ENCODE measurements at regions not wholly inside any gene's neighbourhood (a gene's known extent, or its start where the extent isn't known, plus 50 kb on each side); places are given as distances from the start of the nearest gene placed in this dataset.

DNA sequence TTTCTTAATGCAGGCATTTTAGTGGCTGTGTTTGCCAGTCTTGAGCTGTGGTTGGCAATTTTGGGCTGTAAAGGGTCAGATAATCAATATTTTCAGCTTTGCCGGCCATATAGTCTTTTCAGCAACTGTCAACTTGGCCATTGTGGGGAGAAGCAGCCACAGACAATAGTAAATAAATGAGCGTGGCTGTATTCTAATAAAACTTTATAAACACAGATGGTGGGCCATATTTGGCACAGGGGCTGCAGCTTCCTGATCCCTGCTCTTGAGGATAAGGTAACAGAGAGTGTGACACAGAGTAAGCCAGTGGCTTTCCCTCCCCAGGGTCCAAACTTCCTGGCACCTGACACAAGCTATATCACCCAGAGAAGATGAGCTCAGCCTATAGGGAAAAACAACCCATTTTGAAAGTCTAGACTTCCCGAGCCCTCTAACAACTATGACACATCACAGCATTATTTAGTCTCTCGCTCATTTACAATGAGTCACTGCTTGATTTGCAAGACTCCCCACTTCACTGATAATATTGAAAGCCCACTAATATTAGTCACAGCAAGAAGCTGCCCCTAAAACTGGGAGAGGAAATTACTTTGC lies 163.1 kb upstream of the TMPO start:
- no peak overlapping the region for H2AFZ ChIP-seq (replicated peaks)
- H3K4me3 Mint-ChIP-seq, result no peak overlapping the region
- H3K27me3 Mint-ChIP-seq (ENCODE audit: insufficient read depth, low read depth), result peaks cover under 1% of the 10 kb centered on the region
- H3K4me1 Mint-ChIP-seq, result peaks cover 16% of the 10 kb centered on the region
- H3K9me3 Mint-ChIP-seq, result no peaks in the 10 kb centered on the region
- no peak overlapping the region for H3K4me3 ChIP-seq
- H3K4me2 ChIP-seq, result no peak overlapping the region
- no peak overlapping the region for H3K9ac ChIP-seq
- no peaks in the 10 kb centered on the region for H3K9me3 ChIP-seq (ENCODE audit: low read depth)
- H3K27ac Mint-ChIP-seq, result peak overlapping the region; percentile 35
- no peaks in the 10 kb centered on the region for H3K36me3 Mint-ChIP-seq
- H3F3A ChIP-seq (ENCODE audit: low read depth), result no peaks in the 10 kb centered on the region
- no peaks in the 10 kb centered on the region for H4K20me1 ChIP-seq (ENCODE audit: low read depth)
- no peak overlapping the region for H3K27ac ChIP-seq
- no peaks in the 10 kb centered on the region for H3K4me1 ChIP-seq
- no peaks in the 10 kb centered on the region for H3K79me2 ChIP-seq (ENCODE audit: low read depth)
- no peaks in the 10 kb centered on the region for H3K27me3 ChIP-seq
- no peak for DNase-seq (ENCODE audit: low spot score)
- no peaks in the 10 kb centered on the region for H3K36me3 ChIP-seq
- TF ChIP-seq, protein P1, sequence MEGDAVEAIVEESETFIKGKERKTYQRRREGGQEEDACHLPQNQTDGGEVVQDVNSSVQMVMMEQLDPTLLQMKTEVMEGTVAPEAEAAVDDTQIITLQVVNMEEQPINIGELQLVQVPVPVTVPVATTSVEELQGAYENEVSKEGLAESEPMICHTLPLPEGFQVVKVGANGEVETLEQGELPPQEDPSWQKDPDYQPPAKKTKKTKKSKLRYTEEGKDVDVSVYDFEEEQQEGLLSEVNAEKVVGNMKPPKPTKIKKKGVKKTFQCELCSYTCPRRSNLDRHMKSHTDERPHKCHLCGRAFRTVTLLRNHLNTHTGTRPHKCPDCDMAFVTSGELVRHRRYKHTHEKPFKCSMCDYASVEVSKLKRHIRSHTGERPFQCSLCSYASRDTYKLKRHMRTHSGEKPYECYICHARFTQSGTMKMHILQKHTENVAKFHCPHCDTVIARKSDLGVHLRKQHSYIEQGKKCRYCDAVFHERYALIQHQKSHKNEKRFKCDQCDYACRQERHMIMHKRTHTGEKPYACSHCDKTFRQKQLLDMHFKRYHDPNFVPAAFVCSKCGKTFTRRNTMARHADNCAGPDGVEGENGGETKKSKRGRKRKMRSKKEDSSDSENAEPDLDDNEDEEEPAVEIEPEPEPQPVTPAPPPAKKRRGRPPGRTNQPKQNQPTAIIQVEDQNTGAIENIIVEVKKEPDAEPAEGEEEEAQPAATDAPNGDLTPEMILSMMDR (IDR thresholded peaks at IDR 0.05), result no peak
- TF ChIP-seq EZH2phosphoT487 (IDR thresholded peaks at IDR 0.05) (no peak), EZH2 (IDR thresholded peaks at IDR 0.05) (no peak)

DNA sequence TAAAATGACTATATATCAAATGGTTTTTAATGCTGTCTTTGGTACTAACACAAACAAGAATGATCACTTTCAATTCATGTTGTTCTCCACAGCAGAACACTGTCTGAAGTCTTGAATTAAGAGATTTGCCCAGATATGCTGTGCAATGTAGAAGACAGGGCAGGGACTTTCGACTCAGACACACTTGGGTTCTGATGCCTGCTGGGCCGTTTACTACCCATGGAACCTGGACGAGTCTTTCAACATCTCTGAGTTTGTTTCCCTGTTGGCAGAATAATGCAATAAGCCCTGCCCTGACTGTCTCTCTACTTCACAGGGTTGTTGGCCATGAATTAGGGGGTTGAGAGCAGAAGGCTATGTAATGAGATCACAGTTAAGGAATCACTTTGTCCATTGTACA lies 162.6 kb upstream of the TMPO start:
- H3K4me3 ChIP-seq, result no peak overlapping the region
- H3K79me2 ChIP-seq (ENCODE audit: low read depth), result no peaks in the 10 kb centered on the region
- H3K9ac ChIP-seq, result no peak overlapping the region
- no peaks in the 10 kb centered on the region for H3F3A ChIP-seq (ENCODE audit: low read depth)
- H3K36me3 ChIP-seq, result no peaks in the 10 kb centered on the region
- DNase-seq (ENCODE audit: low spot score), result no peak
- H3K4me2 ChIP-seq, result no peak overlapping the region
- Mint-ChIP-seq H3K27ac (peak overlapping the region; percentile 70), H3K9me3 (no peaks in the 10 kb centered on the region), H3K27me3 (ENCODE audit: insufficient read depth, low read depth) (peaks cover 2% of the 10 kb centered on the region), H3K4me1 (peaks cover 16% of the 10 kb centered on the region), H3K36me3 (no peaks in the 10 kb centered on the region), H3K4me3 (no peak overlapping the region)
- H2AFZ ChIP-seq (replicated peaks), result no peak overlapping the region
- no peaks in the 10 kb centered on the region for H4K20me1 ChIP-seq (ENCODE audit: low read depth)
- H3K9me3 ChIP-seq (ENCODE audit: low read depth), result no peaks in the 10 kb centered on the region
- no peaks in the 10 kb centered on the region for H3K4me1 ChIP-seq
- no peak overlapping the region for H3K27ac ChIP-seq
- TF ChIP-seq EZH2 (IDR thresholded peaks at IDR 0.05) (no peak), EZH2phosphoT487 (IDR thresholded peaks at IDR 0.05) (no peak)
- TF ChIP-seq, protein P1 (IDR thresholded peaks at IDR 0.05), result no peak
- H3K27me3 ChIP-seq, result no peaks in the 10 kb centered on the region

DNA sequence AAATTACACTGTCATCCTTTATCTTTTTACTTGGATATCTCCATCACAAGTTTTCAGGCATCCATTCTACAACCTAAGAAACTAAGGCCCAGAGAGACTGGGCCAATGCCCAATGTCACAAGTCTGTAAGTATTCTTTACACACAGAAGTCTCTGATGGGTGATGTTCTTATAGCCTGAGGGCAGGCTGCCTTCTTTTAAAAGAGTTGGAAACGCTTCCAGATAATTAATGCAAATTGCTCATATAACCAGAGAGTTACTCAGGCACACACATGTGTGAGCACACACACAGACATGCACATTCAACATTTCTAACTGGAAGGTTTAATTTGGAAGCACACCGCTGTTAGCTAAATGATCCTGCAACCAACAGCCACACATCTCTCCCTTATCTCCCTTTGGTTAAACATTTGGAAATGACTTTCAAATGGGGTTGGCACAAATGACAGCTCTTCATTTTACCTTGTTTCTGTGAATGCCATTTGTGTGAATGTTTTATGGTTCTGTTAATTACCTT lies 160.8 kb upstream of the TMPO start:
- H3K27me3 Mint-ChIP-seq (ENCODE audit: insufficient read depth, low read depth), result peaks cover 2% of the 10 kb centered on the region
- no peak overlapping the region for H3K4me2 ChIP-seq
- no peak for DNase-seq (ENCODE audit: low spot score)
- no peaks in the 10 kb centered on the region for H3K9me3 ChIP-seq (ENCODE audit: low read depth)
- H3K9ac ChIP-seq, result no peak overlapping the region
- no peaks in the 10 kb centered on the region for H3F3A ChIP-seq (ENCODE audit: low read depth)
- no peaks in the 10 kb centered on the region for H3K36me3 ChIP-seq
- no peak overlapping the region for H3K4me3 Mint-ChIP-seq
- no peaks in the 10 kb centered on the region for H3K79me2 ChIP-seq (ENCODE audit: low read depth)
- H3K4me3 ChIP-seq, result no peak overlapping the region
- H3K27ac ChIP-seq, result no peak overlapping the region
- no peak overlapping the region for H3K27ac Mint-ChIP-seq
- H3K4me1 Mint-ChIP-seq, result peaks cover 16% of the 10 kb centered on the region
- H3K4me1 ChIP-seq, result peaks cover 4% of the 10 kb centered on the region
- TF ChIP-seq, protein P1 (IDR thresholded peaks at IDR 0.05), result no peak
- TF ChIP-seq EZH2phosphoT487 (IDR thresholded peaks at IDR 0.05), result no peak
- no peak for TF ChIP-seq EZH2 (IDR thresholded peaks at IDR 0.05)
- H3K27me3 ChIP-seq, result no peaks in the 10 kb centered on the region
- no peaks in the 10 kb centered on the region for H4K20me1 ChIP-seq (ENCODE audit: low read depth)
- H2AFZ ChIP-seq (replicated peaks), result no peak overlapping the region
- H3K9me3 Mint-ChIP-seq, result no peaks in the 10 kb centered on the region
- H3K36me3 Mint-ChIP-seq, result no peaks in the 10 kb centered on the region
